ENCODE measurements at regions not wholly inside any gene's neighbourhood (a gene's known extent, or its start where the extent isn't known, plus 50 kb on each side); places are given as distances from the start of the nearest gene placed in this dataset.

GRCh38 chr6:163984124-163984936, 569.8 kb downstream of the QKI start:
- no peak for DNase-seq (ENCODE audit: low spot score)

GRCh38 chr6:163983679-163984078, 569.2 kb downstream of the QKI start:
- DNase-seq (ENCODE audit: low spot score) = no peak

GRCh38 chr6:163974322-163974721, 559.8 kb downstream of the QKI start:
- DNase-seq (ENCODE audit: low spot score) = no peak

GRCh38 chr6:163971841-163972838, 557.6 kb downstream of the QKI start:
- DNase-seq (ENCODE audit: low spot score) = no peak

- no peak for DNase-seq (ENCODE audit: low spot score)
These were observed 556.5 kb downstream of the QKI start for GRCh38 chr6:163970846-163971564.

GRCh38 chr6:163965426-163966348, 551.2 kb downstream of the QKI start:
- no peak for DNase-seq (ENCODE audit: low spot score)

- no peak for DNase-seq (ENCODE audit: low spot score)
These were observed 550.3 kb downstream of the QKI start for GRCh38 chr6:163964789-163965188.

- no peak for DNase-seq (ENCODE audit: low spot score)
These were observed 548.9 kb downstream of the QKI start for GRCh38 chr6:163963205-163964120.

GRCh38 chr6:163962627-163963117, 548.2 kb downstream of the QKI start:
- no peak for DNase-seq (ENCODE audit: low spot score)

GRCh38 chr6:163960128-163960527, 545.6 kb downstream of the QKI start:
- DNase-seq (ENCODE audit: low spot score) = no peak

GRCh38 chr6:163958646-163959045, 544.1 kb downstream of the QKI start:
- DNase-seq (ENCODE audit: low spot score) = no peak

GRCh38 chr6:163956571-163957407, 542.3 kb downstream of the QKI start:
- peak; percentile 68 for DNase-seq (ENCODE audit: low spot score)

GRCh38 chr6:163955756-163956155, 541.2 kb downstream of the QKI start:
- DNase-seq (ENCODE audit: low spot score) = no peak

GRCh38 chr6:163955096-163955495, 540.6 kb downstream of the QKI start:
- DNase-seq (ENCODE audit: low spot score) = no peak

- no peak for DNase-seq (ENCODE audit: low spot score)
These were observed 539.7 kb downstream of the QKI start for GRCh38 chr6:163954088-163954775.

- DNase-seq (ENCODE audit: low spot score) = no peak
These were observed 537.5 kb downstream of the QKI start for GRCh38 chr6:163952005-163952404.

- no peak for DNase-seq (ENCODE audit: low spot score)
These were observed 536.8 kb downstream of the QKI start for GRCh38 chr6:163951326-163951725.

- DNase-seq (ENCODE audit: low spot score) = no peak
These were observed 535.6 kb downstream of the QKI start for GRCh38 chr6:163950159-163950558.

Data from HuH-7.5 (cell line).